K562 (cell line): ENCODE measurements at regions not wholly inside any gene's neighbourhood (a gene's known extent, or its start where the extent isn't known, plus 50 kb on each side); places are given as distances from the start of the nearest gene placed in this dataset.

Experiments used
- ATAC-seq: fragments of 200-7000 bp; cut with Tn5 transposase; 3 replicates; pipeline ENCODE4 v1.9.1; 2020; ENCODE audit warnings: moderate library complexity
- BruUV-seq: library from RNA; stranded (reverse); fragments of 400-500 nt; replicated peaks from 2 replicates; lab custom pipeline; 2021; lab: Mats Ljungman, UMichigan
- CTCF ChIA-PET: fragments of 300-600 bp; formaldehyde crosslinking; extraction: SDS; loops from one replicate; lab custom pipeline; 2021; ENCODE audit warnings: low intra/inter-chr PET ratio; lab: Yijun Ruan, JAX
- POLR2A ChIA-PET: fragments of 300-600, 350-650 bp; sonication (Branson Sonifier 250); formaldehyde crosslinking; extraction: SDS; loops from one replicate; lab custom pipeline; 2021; ENCODE audit warnings: antibody characterized with exemption, inconsistent platforms; lab: Yijun Ruan, JAX
- DNase-seq, 4 experiments: peaks; one replicate each; pipeline versions ENCODE4 v3.0.0 to v3.0.0-alpha.2; 2011 to 2018; ENCODE audit warnings: low spot score in 3 of 4, mixed read lengths in 3 of 4; ENCODE audit errors: extremely low read depth in 1 of 4
- FAIRE-seq: peaks from 2 replicates; lab custom pipeline; 2011; peaks lifted over from hg19 to GRCh38; lab: Jason Lieb, UNC
- H2AFZ ChIP-seq: 2 replicates; pipeline ENCODE4 v1.6.0; 2011; ENCODE audit warnings: low read depth, low read length, control low read depth, inconsistent platforms
- H3K27ac ChIP-seq: fragments of 200-600 bp; 3 replicates; pipeline ENCODE4 v1.8.0; 2011; ENCODE audit warnings: low read depth, mild to moderate bottlenecking, control low read depth, inconsistent platforms, low read length, moderate library complexity, mixed read lengths; ENCODE audit errors: extremely low read depth
- H3K27me3 ChIP-seq, 2 experiments: fragments of 300-600 bp in 1 of 2; 2 replicates in 1 of 2; 3 replicates in 1 of 2; pipeline versions ENCODE4 v1.6.0 to v1.8.0; 2011; ENCODE audit warnings: inconsistent platforms in 2 of 2, low read length in 2 of 2, mild to moderate bottlenecking in 1 of 2, mixed read lengths in 1 of 2, moderate library complexity in 1 of 2; ENCODE audit not compliant: control insufficient read depth in 2 of 2, insufficient read depth in 2 of 2
- H3K36me3 ChIP-seq: fragments of 300-600 bp; 3 replicates; pipeline ENCODE4 v1.8.0; 2011; ENCODE audit warnings: mild to moderate bottlenecking, low read length, inconsistent platforms; ENCODE audit not compliant: control insufficient read depth, insufficient read depth
- H3K4me1 ChIP-seq, 2 experiments: fragments of 200-600 bp in 1 of 2; replicated peaks in 1 of 2; 2 replicates in 1 of 2; 3 replicates in 1 of 2; pipeline versions ENCODE4 v1.5.1 to v1.8.0; 2011; ENCODE audit warnings: inconsistent platforms in 2 of 2, low read length in 2 of 2, mild to moderate bottlenecking in 1 of 2, mixed read lengths in 1 of 2, moderate library complexity in 1 of 2; ENCODE audit not compliant: control insufficient read depth in 2 of 2, insufficient read depth in 2 of 2
- H3K4me2 ChIP-seq: 2 replicates; pipeline ENCODE4 v1.6.1; 2011; ENCODE audit warnings: low read length, control low read depth, inconsistent platforms, mixed read lengths; ENCODE audit not compliant: insufficient read depth
- H3K4me3 ChIP-seq: fragments of 200-600 bp; sonication (generic), shearing (Covaris generic); 2 replicates; pipeline ENCODE4 v1.5.1; 2016; ENCODE audit warnings: control low read depth, inconsistent platforms
- H3K79me2 ChIP-seq: fragments of 200-600 bp; 3 replicates; pipeline ENCODE4 v1.8.0; 2011; ENCODE audit warnings: low read length, inconsistent platforms; ENCODE audit not compliant: control insufficient read depth, insufficient read depth
- H3K9ac ChIP-seq, 2 experiments: 2 replicates each; pipeline versions ENCODE4 v1.6.0 to v1.6.1; 2011; ENCODE audit warnings: low read depth in 2 of 2, low read length in 2 of 2, control low read depth in 1 of 2, inconsistent platforms in 1 of 2, mild to moderate bottlenecking in 1 of 2, mixed read lengths in 1 of 2; ENCODE audit not compliant: insufficient read depth in 1 of 2
- H3K9me1 ChIP-seq: one replicate; pipeline ENCODE4 v1.6.0; 2011; ENCODE audit warnings: inconsistent platforms, mild to moderate bottlenecking, low read length, moderate library complexity; ENCODE audit not compliant: control insufficient read depth, insufficient read depth
- H3K9me3 ChIP-seq: replicated peaks from 2 replicates; pipeline ENCODE4 v1.5.1; 2011; ENCODE audit warnings: low read depth, low read length, inconsistent platforms; ENCODE audit not compliant: control insufficient read depth, insufficient read depth
- H4K20me1 ChIP-seq: replicated peaks from 2 replicates; pipeline ENCODE4 v1.6.1; 2011; ENCODE audit warnings: low read length, inconsistent platforms, mixed read lengths; ENCODE audit not compliant: control insufficient read depth, insufficient read depth
- BRF2 ChIP-seq: IDR thresholded peaks from 3 replicates; pipeline ENCODE4 v1.6.1; 2011; ENCODE audit warnings: borderline replicate concordance, mild to moderate bottlenecking; ENCODE audit not compliant: insufficient read length, insufficient read depth
- CBFA2T3 ChIP-seq: fragments of 450-650 bp; IDR thresholded peaks from 2 replicates; pipeline ENCODE4 v1.6.1; 2017
- CTCF ChIP-seq, 3 experiments: IDR thresholded peaks in 2 of 3; conservative IDR thresholded peaks in 1 of 3; 2 replicates each; pipeline ENCODE4 v1.5.1; 2011 to 2012; ENCODE audit warnings: low read length in 3 of 3, mild to moderate bottlenecking in 3 of 3, control low read depth in 2 of 3, improper control_type of control experiment in 1 of 3, inconsistent platforms in 1 of 3, low read depth in 1 of 3, mixed read lengths in 1 of 3, moderate library complexity in 1 of 3; ENCODE audit not compliant: insufficient read depth in 2 of 3
- FOXP1 ChIP-seq: sonication (generic); formaldehyde crosslinking; IDR thresholded peaks from 2 replicates; pipeline ENCODE4 v1.8.0; 2022; ENCODE audit warnings: mild to moderate bottlenecking, missing genetic modification reagents
- NFIX ChIP-seq: fragments of 250-450 bp; sonication (Bioruptor Pico); IDR thresholded peaks from 2 replicates; pipeline ENCODE4 v1.4.0; 2020; ENCODE audit warnings: low read depth, mild to moderate bottlenecking, moderate library complexity
- PHB ChIP-seq: fragments of 250-450 bp; sonication (Bioruptor Pico); IDR thresholded peaks from 2 replicates; pipeline ENCODE4 v1.5.0; 2021
- PHF20 ChIP-seq: fragments of 450-650 bp; IDR thresholded peaks from 2 replicates; pipeline ENCODE4 v1.6.1; 2018; ENCODE audit not compliant: partially characterized antibody
- TBP ChIP-seq: optimal IDR thresholded peaks from 2 replicates; pipeline ENCODE3; 2011; ENCODE audit warnings: low read depth, low read length, improper control_type of control experiment
- TSC22D4 ChIP-seq: fragments of 450-650 bp; IDR thresholded peaks from 2 replicates; pipeline ENCODE4 v1.6.1; 2016; ENCODE audit warnings: missing genetic modification characterization, missing biosample characterization, control low read depth
- ZNF143 ChIP-seq: sonication (generic); formaldehyde crosslinking; IDR thresholded peaks from 2 replicates; pipeline ENCODE4 v1.9.0; 2022; ENCODE audit warnings: mild to moderate bottlenecking, missing genetic modification reagents
- ZNF24 ChIP-seq: fragments of 450-650 bp; IDR thresholded peaks from 2 replicates; pipeline ENCODE4 v1.6.1; 2016
- ZNF449 ChIP-seq: fragments of 250-450 bp; sonication (Bioruptor Pico); IDR thresholded peaks from 2 replicates; pipeline ENCODE4 v1.8.0; 2022; ENCODE audit warnings: moderate library complexity, mild to moderate bottlenecking, inconsistent platforms
- ZNF76 ChIP-seq: fragments of 250-450 bp; sonication (Bioruptor Pico); IDR thresholded peaks from 2 replicates; pipeline ENCODE4 v1.4.0; 2020; ENCODE audit warnings: mild to moderate bottlenecking, moderate library complexity, borderline replicate concordance
- ZNF77 ChIP-seq: fragments of 250-450 bp; sonication (Bioruptor Pico); IDR thresholded peaks from 2 replicates; pipeline ENCODE4 v1.5.0; 2020
- WGBS: fragments of 100-300 bp; shearing (Covaris generic); methylation state at CpG from one replicate; pipeline ENCODE4 v1.1.6; 2016; ENCODE audit warnings: low coverage, mixed read lengths; ENCODE audit not compliant: insufficient coverage; ENCODE audit errors: missing lambda C conversion rate; 5-methylcytosine and 5-hydroxymethylcytosine counted together
- in situ Hi-C: fragments of 300-500 bp; cut with MboI; formaldehyde crosslinking; loops from 4 replicates; pipeline ENCODE4 v1.15.0; 2018; ENCODE audit warnings: inconsistent platforms, mixed read lengths
- intact Hi-C: fragments of 100-400 bp; cut with micrococcal nuclease; formaldehyde crosslinking; loops from 2 replicates; pipeline ENCODE4 v1.14.2; 2022
- TF ChIP-seq, protein P1 (sequence below): fragments of 200-400 bp; formaldehyde crosslinking; IDR thresholded peaks from 2 replicates; pipeline ENCODE4 v1.6.1; 2017; ENCODE audit warnings: mild to moderate bottlenecking, low read depth, low read length, moderate library complexity

GRCh38 chr4:3648195-3648594 lies 116.0 kb upstream of the LRPAP1 start:
- no peaks in the 10 kb centered on the region for H3K36me3 ChIP-seq
- 1% methylated on average over 15 of the region's 16 CpGs for WGBS
- ChIA-PET POLR2A (no interaction called here), CTCF (no interaction called here)
- H3K27me3 ChIP-seq = peaks cover 48 to 100% of the 10 kb centered on the region in 2 experiments
- H3K4me1 ChIP-seq = peaks cover 0 to 4% of the 10 kb centered on the region in 2 experiments; a peak in 2 of 5 replicates
- H2AFZ ChIP-seq = no peak overlapping the region
- H3K4me2 ChIP-seq = no peak overlapping the region
- H3K9ac ChIP-seq = no peak overlapping the region
- H3K9me3 ChIP-seq = no peaks in the 10 kb centered on the region
- intact Hi-C loops = no loop called here
- H4K20me1 ChIP-seq = peaks cover 13% of the 10 kb centered on the region; the same call in 1 of the 2 replicates
- no peak overlapping the region for H3K4me3 ChIP-seq
- no TSS peak for BruUV-seq
- no peak for TF ChIP-seq BRF2
- no peak for TF ChIP-seq FOXP1
- TF ChIP-seq CTCF (IDR thresholded peaks at IDR 0.05 in 2 of 3, conservative IDR thresholded peaks at IDR 0.05 in 1 of 3; ENCODE audit: insufficient read depth in 2 of 3, low read depth in 1 of 3, low read length in 3 of 3) = no peak
- TF ChIP-seq PHB = no peak
- TF ChIP-seq, protein P1, sequence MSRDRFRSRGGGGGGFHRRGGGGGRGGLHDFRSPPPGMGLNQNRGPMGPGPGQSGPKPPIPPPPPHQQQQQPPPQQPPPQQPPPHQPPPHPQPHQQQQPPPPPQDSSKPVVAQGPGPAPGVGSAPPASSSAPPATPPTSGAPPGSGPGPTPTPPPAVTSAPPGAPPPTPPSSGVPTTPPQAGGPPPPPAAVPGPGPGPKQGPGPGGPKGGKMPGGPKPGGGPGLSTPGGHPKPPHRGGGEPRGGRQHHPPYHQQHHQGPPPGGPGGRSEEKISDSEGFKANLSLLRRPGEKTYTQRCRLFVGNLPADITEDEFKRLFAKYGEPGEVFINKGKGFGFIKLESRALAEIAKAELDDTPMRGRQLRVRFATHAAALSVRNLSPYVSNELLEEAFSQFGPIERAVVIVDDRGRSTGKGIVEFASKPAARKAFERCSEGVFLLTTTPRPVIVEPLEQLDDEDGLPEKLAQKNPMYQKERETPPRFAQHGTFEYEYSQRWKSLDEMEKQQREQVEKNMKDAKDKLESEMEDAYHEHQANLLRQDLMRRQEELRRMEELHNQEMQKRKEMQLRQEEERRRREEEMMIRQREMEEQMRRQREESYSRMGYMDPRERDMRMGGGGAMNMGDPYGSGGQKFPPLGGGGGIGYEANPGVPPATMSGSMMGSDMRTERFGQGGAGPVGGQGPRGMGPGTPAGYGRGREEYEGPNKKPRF = no peak
- TF ChIP-seq ZNF77 = no peak
- TF ChIP-seq NFIX (CRISPR knock-in tag) = no peak
- TF ChIP-seq CBFA2T3 = no peak
- TF ChIP-seq TSC22D4 (tag) = no peak
- no peak for TF ChIP-seq ZNF76 (CRISPR knock-in tag)
- TF ChIP-seq PHF20 = no peak
- TF ChIP-seq TBP = no peak
- TF ChIP-seq ZNF24 = no peak
- TF ChIP-seq ZNF143 = no peak
- TF ChIP-seq ZNF449 (CRISPR knock-in tag) = no peak
- H3K27ac ChIP-seq = no peak overlapping the region
- no peaks in the 10 kb centered on the region for H3K9me1 ChIP-seq
- in situ Hi-C loops = no loop called here
- DNase-seq (no peak), FAIRE-seq (no peak), ATAC-seq (no peak)
- H3K79me2 ChIP-seq = no peaks in the 10 kb centered on the region
